ENCODE measurements at regions not wholly inside any gene's neighbourhood (a gene's known extent, or its start where the extent isn't known, plus 50 kb on each side); places are given as distances from the start of the nearest gene placed in this dataset.

DNA sequence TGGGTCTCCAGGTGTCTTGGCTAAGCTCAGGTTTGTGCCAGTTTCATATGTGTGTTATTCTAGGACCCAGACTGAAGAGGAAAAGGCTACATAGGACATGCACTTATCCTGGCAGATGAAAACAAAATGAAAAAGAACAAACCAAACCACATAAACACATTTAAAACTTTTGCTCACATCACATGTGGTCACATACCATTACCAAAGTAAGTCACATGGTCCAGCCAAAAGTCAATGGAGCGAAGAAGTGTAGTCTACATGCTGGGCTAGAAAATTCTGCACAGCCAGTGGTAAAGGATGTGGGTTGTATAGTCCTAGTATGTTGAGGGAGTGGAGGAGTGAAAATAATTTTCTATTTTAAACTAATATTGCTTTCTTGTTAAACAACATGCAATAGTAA lies 437.5 kb downstream of the BTBD3 start:
- no peak overlapping the region for H3K27ac ChIP-seq (replicated peaks)
- TF ChIP-seq GABPA (IDR thresholded peaks at IDR 0.05; ENCODE audit: low read depth) (no peak), SPI1 (IDR thresholded peaks at IDR 0.05; ENCODE audit: borderline replicate concordance, low read depth) (no peak), POLR2AphosphoS5 (IDR thresholded peaks at IDR 0.05; ENCODE audit: low read depth) (no peak)
- TF ChIP-seq, protein P1, sequence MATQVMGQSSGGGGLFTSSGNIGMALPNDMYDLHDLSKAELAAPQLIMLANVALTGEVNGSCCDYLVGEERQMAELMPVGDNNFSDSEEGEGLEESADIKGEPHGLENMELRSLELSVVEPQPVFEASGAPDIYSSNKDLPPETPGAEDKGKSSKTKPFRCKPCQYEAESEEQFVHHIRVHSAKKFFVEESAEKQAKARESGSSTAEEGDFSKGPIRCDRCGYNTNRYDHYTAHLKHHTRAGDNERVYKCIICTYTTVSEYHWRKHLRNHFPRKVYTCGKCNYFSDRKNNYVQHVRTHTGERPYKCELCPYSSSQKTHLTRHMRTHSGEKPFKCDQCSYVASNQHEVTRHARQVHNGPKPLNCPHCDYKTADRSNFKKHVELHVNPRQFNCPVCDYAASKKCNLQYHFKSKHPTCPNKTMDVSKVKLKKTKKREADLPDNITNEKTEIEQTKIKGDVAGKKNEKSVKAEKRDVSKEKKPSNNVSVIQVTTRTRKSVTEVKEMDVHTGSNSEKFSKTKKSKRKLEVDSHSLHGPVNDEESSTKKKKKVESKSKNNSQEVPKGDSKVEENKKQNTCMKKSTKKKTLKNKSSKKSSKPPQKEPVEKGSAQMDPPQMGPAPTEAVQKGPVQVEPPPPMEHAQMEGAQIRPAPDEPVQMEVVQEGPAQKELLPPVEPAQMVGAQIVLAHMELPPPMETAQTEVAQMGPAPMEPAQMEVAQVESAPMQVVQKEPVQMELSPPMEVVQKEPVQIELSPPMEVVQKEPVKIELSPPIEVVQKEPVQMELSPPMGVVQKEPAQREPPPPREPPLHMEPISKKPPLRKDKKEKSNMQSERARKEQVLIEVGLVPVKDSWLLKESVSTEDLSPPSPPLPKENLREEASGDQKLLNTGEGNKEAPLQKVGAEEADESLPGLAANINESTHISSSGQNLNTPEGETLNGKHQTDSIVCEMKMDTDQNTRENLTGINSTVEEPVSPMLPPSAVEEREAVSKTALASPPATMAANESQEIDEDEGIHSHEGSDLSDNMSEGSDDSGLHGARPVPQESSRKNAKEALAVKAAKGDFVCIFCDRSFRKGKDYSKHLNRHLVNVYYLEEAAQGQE (IDR thresholded peaks at IDR 0.05; ENCODE audit: insufficient replicate concordance, low read depth), result no peak
- TF ChIP-seq, protein P2, sequence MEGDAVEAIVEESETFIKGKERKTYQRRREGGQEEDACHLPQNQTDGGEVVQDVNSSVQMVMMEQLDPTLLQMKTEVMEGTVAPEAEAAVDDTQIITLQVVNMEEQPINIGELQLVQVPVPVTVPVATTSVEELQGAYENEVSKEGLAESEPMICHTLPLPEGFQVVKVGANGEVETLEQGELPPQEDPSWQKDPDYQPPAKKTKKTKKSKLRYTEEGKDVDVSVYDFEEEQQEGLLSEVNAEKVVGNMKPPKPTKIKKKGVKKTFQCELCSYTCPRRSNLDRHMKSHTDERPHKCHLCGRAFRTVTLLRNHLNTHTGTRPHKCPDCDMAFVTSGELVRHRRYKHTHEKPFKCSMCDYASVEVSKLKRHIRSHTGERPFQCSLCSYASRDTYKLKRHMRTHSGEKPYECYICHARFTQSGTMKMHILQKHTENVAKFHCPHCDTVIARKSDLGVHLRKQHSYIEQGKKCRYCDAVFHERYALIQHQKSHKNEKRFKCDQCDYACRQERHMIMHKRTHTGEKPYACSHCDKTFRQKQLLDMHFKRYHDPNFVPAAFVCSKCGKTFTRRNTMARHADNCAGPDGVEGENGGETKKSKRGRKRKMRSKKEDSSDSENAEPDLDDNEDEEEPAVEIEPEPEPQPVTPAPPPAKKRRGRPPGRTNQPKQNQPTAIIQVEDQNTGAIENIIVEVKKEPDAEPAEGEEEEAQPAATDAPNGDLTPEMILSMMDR (IDR thresholded peaks at IDR 0.05; ENCODE audit: insufficient read depth, low read length), result no peak
- no peak for DNase-seq (ENCODE audit: low read depth in 1 of 2, low spot score in 1 of 2)
- no peak overlapping the region for H3K4me3 ChIP-seq (replicated peaks; ENCODE audit: insufficient read depth, low read length)
- H3K27me3 ChIP-seq (ENCODE audit: insufficient read depth, poor library complexity, severe bottlenecking), result no peaks in the 10 kb centered on the region

DNA sequence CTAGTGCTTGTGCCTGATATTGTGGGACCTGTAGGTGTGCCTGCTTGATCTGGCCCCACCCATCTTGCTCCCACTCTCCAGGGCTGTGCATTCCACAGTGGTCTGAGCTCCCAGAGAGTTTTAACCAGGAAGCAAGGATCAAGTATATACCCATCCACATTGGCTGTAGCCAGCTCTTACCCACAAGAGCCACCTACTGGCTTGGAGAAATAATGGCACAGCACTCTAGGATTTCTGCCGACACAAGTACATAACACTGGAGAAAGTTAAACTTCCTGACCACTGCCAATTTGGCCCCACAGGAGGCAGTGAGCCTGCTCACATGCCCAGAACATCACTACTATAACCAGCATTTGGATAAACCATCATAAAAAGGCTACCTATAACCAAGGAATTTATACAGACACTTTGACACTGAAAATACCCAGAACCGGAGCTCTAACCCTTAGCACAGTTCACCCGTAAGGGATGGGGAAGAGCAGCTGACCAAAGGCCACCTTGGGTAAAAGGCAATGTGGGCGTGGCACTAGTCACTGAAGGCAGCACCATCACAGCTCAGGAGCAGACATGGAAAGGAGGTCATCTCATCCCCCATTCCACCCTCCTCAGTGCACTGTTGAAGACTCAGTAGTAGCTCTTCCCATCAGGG lies 440.4 kb downstream of the BTBD3 start:
- DNase-seq (ENCODE audit: low read depth in 1 of 2, low spot score in 1 of 2), result no peak

DNA sequence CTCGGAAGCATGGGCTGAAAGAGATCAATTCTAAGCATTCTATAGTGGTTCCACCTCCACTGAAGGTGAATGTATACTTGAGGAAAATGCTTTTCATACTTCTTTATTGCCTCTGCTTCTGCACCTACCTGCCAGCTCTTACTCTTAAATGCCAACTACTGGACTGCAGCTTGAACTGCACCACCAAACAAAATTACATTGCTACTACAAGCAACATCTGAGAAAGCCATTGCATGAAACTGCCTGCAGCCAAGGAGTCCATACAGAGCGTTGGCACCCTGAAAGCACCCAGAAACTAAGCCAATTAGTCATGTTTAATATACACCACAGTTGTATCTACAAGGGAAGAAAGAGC lies 440.9 kb downstream of the BTBD3 start:
- Histone ChIP-seq H3K27me3 (ENCODE audit: insufficient read depth, poor library complexity, severe bottlenecking) (no peaks in the 10 kb centered on the region), H3K27ac (replicated peaks) (no peak overlapping the region), H3K4me3 (replicated peaks; ENCODE audit: insufficient read depth, low read length) (no peak overlapping the region)
- TF ChIP-seq, protein P2 (IDR thresholded peaks at IDR 0.05; ENCODE audit: insufficient read depth, low read length), result no peak
- DNase-seq (ENCODE audit: low read depth in 1 of 2, low spot score in 1 of 2), result no peak

More for the DNA sequence above, 440.4 kb downstream of the BTBD3 start:
- H3K4me3 ChIP-seq (replicated peaks; ENCODE audit: insufficient read depth, low read length), result no peak overlapping the region
- H3K27ac ChIP-seq (replicated peaks), result no peak overlapping the region
- H3K27me3 ChIP-seq (ENCODE audit: insufficient read depth, poor library complexity, severe bottlenecking), result no peaks in the 10 kb centered on the region
- TF ChIP-seq, protein P2 (IDR thresholded peaks at IDR 0.05; ENCODE audit: insufficient read depth, low read length), result no peak
- TF ChIP-seq POLR2AphosphoS5 (IDR thresholded peaks at IDR 0.05; ENCODE audit: low read depth), result no peak
- no peak for TF ChIP-seq GABPA (IDR thresholded peaks at IDR 0.05; ENCODE audit: low read depth)
- TF ChIP-seq SPI1 (IDR thresholded peaks at IDR 0.05; ENCODE audit: borderline replicate concordance, low read depth), result no peak
- TF ChIP-seq, protein P1 (IDR thresholded peaks at IDR 0.05; ENCODE audit: insufficient replicate concordance, low read depth), result no peak

DNA sequence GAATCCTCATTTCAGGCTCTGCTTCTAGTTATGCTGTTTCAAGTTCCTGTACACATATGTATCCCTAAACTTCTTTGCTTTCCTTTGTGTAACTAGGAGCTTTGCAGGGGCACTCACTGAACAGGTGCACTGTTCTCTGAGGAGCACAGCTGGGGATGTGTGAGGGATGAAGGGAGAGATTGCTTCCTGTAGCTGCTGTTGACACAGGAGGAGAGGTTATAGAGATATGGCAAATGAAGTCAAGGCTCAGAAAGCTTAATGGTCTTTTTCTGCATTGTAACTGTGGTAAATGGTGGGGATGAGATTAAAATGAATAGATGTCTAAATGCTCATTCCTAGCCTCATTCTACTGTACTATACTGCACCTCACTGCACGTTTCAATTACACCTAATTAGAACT lies 454.3 kb downstream of the BTBD3 start:
- TF ChIP-seq, protein P2 (IDR thresholded peaks at IDR 0.05; ENCODE audit: insufficient read depth, low read length), result no peak
- TF ChIP-seq GABPA (IDR thresholded peaks at IDR 0.05; ENCODE audit: low read depth) (no peak), POLR2AphosphoS5 (IDR thresholded peaks at IDR 0.05; ENCODE audit: low read depth) (no peak)
- TF ChIP-seq, protein P1 (IDR thresholded peaks at IDR 0.05; ENCODE audit: insufficient replicate concordance, low read depth), result no peak
- no peak overlapping the region for H3K27ac ChIP-seq (replicated peaks)
- no peak for DNase-seq (ENCODE audit: low read depth in 1 of 2, low spot score in 1 of 2)
- H3K27me3 ChIP-seq (ENCODE audit: insufficient read depth, poor library complexity, severe bottlenecking), result no peaks in the 10 kb centered on the region
- no peak overlapping the region for H3K4me3 ChIP-seq (replicated peaks; ENCODE audit: insufficient read depth, low read length)

All from HL-60 (cell line).